Lower leg skin (tissue), 4 donors: ENCODE measurements at regions not wholly inside any gene's neighbourhood (a gene's known extent, or its start where the extent isn't known, plus 50 kb on each side); places are given as distances from the start of the nearest gene placed in this dataset.
"Not testable (repeated sequence)": the region's sequence is repeated elsewhere in the genome, so short reads cannot be mapped to it uniquely, and the experiment has no call there.

Source experiments
- DNase-seq, 2 donors: peaks; one replicate each; pipeline ENCODE4 v3.0.0-alpha.2; 2019; ENCODE audit warnings: low spot score in 2 of 2
- H3K4me3 ChIP-seq: fragments of 200-600 bp; sonication (generic); 2 replicates; pipeline ENCODE4 v1.5.1; 2017; ENCODE audit warnings: mild to moderate bottlenecking, low read depth; ENCODE audit not compliant: poor library complexity, severe bottlenecking
- POLR2A ChIP-seq, 2 donors: fragments of 450-650 bp; IDR thresholded peaks; one replicate each; pipeline ENCODE4 v1.6.1; 2016 to 2017; ENCODE audit warnings: antibody characterized with exemption in 2 of 2, mild to moderate bottlenecking in 1 of 2, moderate library complexity in 1 of 2
- WGBS, 2 donors: methylation state at CpG; one replicate each; pipeline ENCODE4 v1.1.5; 2018; 5-methylcytosine and 5-hydroxymethylcytosine counted together
- intact Hi-C: fragments of 100-400 bp; cut with DNase I; formaldehyde crosslinking; loops from one replicate; pipeline ENCODE4 v1.15.0; 2023; ENCODE audit warnings: low total_unique reads
- TF ChIP-seq, protein P1 (sequence below), 3 donors: fragments of 450-650 bp; IDR thresholded peaks; one replicate each; pipeline ENCODE4 v1.5.1; 2016; ENCODE audit warnings: antibody characterized with exemption in 3 of 3, mild to moderate bottlenecking in 3 of 3, moderate library complexity in 2 of 3

DNA sequence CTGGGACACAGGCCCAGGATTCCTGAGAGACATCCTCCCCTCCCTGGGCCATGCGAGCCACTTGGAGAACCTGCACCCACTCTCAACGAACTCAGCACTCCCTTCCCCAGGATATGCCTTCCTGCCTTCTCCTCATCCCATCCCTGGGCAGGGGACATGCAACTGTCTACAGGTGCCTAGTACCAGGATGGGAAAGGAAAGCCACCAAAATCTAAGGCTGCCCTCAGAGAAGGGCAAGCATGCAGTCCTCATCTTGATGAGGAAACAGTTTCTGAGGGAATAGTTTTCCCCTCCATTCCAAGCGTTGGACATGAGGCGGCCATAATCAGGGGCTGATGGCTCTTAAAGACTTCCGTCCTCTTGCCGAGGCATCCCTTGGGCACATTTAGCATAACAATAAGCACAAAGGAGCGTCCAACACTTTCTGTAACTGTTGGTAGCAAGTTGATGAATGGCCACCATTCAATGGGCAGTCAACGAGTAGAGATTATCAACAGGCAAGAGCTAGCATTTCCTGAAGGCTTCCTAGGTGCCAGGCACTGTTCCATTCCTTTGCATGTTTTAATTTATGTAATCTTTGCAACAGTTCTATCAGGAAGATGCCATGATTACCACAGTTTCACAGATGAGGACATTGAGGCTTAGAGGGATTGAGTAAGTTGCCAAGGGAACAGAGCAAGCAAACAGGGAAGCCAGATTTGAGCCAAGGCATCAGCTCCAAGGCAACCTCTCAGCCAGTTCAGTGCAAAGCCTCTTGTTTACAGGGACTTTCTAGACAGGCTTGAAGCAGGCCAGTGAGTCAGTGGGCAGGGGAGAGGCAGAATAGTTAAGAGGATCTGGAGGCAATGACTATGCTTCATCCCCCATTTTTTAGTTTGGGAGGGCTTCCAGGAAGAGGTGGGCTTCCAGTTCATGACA is 105.1 kb downstream of the SINHCAF start:
- TF ChIP-seq POLR2A (IDR thresholded peaks at IDR 0.05), result no peak
- TF ChIP-seq, protein P1, sequence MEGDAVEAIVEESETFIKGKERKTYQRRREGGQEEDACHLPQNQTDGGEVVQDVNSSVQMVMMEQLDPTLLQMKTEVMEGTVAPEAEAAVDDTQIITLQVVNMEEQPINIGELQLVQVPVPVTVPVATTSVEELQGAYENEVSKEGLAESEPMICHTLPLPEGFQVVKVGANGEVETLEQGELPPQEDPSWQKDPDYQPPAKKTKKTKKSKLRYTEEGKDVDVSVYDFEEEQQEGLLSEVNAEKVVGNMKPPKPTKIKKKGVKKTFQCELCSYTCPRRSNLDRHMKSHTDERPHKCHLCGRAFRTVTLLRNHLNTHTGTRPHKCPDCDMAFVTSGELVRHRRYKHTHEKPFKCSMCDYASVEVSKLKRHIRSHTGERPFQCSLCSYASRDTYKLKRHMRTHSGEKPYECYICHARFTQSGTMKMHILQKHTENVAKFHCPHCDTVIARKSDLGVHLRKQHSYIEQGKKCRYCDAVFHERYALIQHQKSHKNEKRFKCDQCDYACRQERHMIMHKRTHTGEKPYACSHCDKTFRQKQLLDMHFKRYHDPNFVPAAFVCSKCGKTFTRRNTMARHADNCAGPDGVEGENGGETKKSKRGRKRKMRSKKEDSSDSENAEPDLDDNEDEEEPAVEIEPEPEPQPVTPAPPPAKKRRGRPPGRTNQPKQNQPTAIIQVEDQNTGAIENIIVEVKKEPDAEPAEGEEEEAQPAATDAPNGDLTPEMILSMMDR (IDR thresholded peaks at IDR 0.05), result no peak
- WGBS, 2 donors, result 82 to 84% methylated on average over 8 of the region's 8 CpGs
- no peak for DNase-seq
- intact Hi-C loops, result no loop called here
- no peak overlapping the region for H3K4me3 ChIP-seq

DNA sequence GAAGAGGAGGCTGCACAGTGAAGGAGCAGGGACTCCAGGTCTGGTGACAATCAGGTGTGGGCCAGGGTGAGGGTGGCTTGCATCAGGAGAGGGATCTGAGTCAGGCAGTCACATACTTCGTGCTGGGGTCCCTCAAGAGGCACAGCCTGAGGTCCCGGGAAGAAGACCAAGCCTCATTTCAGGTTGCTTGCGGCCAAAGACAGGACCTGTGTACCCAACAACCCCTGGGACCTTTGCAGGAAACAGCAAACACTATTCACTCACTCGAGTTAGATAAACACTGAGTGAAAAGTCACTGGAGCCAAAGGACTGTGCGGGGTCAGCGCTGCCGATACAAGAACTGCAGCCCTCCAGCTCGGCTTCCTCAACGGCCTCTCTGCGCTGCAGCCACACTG is 104.4 kb downstream of the SINHCAF start:
- no peak overlapping the region for H3K4me3 ChIP-seq
- WGBS, 2 donors, result 78 to 84% methylated on average over 10 of the region's 10 CpGs
- DNase-seq, result no peak
- intact Hi-C loops, result no loop called here
- no peak for TF ChIP-seq POLR2A (IDR thresholded peaks at IDR 0.05)
- TF ChIP-seq, protein P1 (IDR thresholded peaks at IDR 0.05), result no peak

DNA sequence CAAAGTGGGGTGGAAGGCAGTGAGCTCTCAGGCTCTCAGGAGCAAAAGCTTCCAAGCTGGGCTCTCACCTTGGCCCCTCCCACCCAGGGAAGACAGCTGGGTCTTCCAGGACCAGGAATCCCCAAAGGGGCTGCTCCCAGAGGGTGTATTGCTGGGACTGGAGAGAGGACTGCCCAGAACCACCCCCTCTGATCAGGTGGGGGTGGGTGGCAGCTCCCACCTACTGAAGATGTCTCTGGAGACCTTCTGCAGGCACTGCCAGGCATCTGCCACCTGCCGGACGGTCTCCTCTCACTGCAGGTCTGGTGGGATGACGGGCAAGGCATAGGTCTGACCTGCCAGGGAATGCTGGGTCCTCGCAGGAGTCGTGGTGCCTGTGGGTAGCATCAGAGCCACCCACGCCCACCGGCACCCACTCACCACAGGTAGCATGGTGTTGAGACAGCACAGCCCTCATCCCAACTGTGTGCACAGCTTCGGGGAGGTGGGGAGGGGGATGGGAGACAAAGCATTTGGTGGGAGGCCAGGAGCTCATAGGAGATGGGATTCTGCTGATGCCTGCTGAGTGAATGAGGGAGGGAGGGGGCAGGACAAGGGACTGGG is 103.2 kb downstream of the SINHCAF start:
- 77 to 83% methylated on average over 5 to 8 of the region's 8 CpGs for WGBS, 2 donors
- TF ChIP-seq POLR2A (IDR thresholded peaks at IDR 0.05), result no peak
- TF ChIP-seq, protein P1 (IDR thresholded peaks at IDR 0.05), result no peak
- no peak overlapping the region for H3K4me3 ChIP-seq
- no peak for DNase-seq
- intact Hi-C loops, result no loop called here

DNA sequence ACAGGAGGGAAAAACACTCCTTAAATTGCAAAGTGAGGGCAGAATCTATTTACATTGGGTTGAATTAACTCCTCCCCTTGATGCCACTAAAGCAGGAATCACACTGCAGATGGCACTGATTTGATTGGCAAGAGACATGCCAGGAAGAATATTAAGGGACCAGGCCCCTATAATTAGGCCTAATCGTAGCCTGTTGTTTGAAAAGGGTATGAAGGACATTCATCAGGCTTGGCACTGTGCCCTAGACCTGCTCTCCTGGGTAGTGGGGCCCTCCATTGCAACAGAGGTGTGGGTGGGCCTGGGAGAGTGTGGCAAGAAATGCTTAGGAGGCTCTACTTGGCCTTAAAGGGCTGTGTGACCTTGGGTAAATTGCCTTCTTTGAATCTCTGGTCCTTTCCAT is 102.3 kb downstream of the SINHCAF start:
- H3K4me3 ChIP-seq, intact Hi-C loops, DNase-seq: not testable (repeated sequence)
- WGBS, 2 donors, result 53 to 67% methylated on average over 1 of the region's 1 CpG

DNA sequence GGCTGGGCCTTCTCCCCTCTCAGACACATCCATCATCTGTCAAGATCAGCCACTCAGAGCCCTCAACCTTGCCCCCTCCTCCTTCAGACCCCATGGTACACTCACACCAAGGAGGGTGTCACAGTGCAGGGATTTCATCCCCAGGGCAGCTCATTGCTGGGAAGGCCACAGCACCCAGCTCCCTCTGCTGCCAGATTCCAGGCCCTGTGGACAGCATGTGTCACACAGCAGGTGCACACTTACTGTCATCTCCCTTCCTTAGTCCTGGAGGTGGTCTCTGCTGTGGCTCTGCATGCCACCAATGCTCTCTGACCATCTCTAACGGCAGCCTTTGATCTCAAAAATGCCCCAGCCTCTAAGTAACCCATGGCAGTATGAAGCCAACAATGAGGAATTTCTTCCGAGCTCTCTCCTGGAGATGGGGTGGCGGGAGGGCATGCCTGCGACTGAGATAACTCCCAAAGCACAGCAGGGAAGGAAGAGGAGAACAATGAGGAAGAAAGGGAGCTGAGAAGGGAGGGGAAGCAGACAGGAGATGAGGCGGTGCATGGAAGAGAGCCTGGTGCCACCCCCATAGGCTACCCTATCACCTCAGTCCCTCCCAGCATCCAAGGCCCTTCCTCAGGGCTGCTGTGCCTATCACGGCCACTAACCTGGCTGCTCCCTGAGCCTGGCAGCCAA is 101.0 kb downstream of the SINHCAF start:
- intact Hi-C loops, result no loop called here
- no peak for DNase-seq
- no peak for TF ChIP-seq POLR2A (IDR thresholded peaks at IDR 0.05)
- TF ChIP-seq, protein P1 (IDR thresholded peaks at IDR 0.05), result no peak
- WGBS, 2 donors, result 64 to 84% methylated on average over 5 to 6 of the region's 6 CpGs
- no peak overlapping the region for H3K4me3 ChIP-seq
